Ovary (tissue), 7 donors: ENCODE measurements at regions not wholly inside any gene's neighbourhood (a gene's known extent, or its start where the extent isn't known, plus 50 kb on each side); places are given as distances from the start of the nearest gene placed in this dataset.

Experiments
- DNase-seq, 5 donors: peaks; one replicate each; pipeline ENCODE4 v3.0.0-alpha.2; 2019 to 2020
- H3K27ac ChIP-seq, 2 donors: fragments of 200-600 bp; one replicate each; pipeline versions ENCODE4 v1.5.1 to v1.8.0; 2019 to 2022
- H3K27me3 ChIP-seq: fragments of 200-600 bp; one replicate; pipeline ENCODE4 v1.8.0; 2022
- H3K36me3 ChIP-seq: fragments of 200-600 bp; sonication (generic); one replicate; pipeline ENCODE4 v1.5.1; 2019
- H3K4me1 ChIP-seq: one replicate; pipeline ENCODE4 v1.8.1; 2013; ENCODE audit warnings: mild to moderate bottlenecking, moderate library complexity; ENCODE audit not compliant: insufficient read depth
- H3K4me3 ChIP-seq: fragments of 200-600 bp; sonication (generic); one replicate; pipeline ENCODE4 v1.5.1; 2017
- H3K9me3 ChIP-seq, 2 donors: fragments of 200-600 bp in 1 of 2; sonication (generic) in 1 of 2; one replicate each; pipeline versions ENCODE4 v1.5.1 to v1.8.1; 2013 to 2019; ENCODE audit warnings: mild to moderate bottlenecking in 1 of 2, moderate library complexity in 1 of 2
- CTCF ChIP-seq, 3 donors: fragments of 450-650 bp in 2 of 3; fragments of 200-600 bp in 1 of 3; IDR thresholded peaks; one replicate each; pipeline versions ENCODE4 v1.5.1 to v1.8.0; 2016 to 2022; ENCODE audit warnings: antibody characterized with exemption in 3 of 3, mild to moderate bottlenecking in 1 of 3
- EP300 ChIP-seq: sonication (generic); formaldehyde crosslinking; IDR thresholded peaks from one replicate; pipeline ENCODE4 v1.6.1; 2017; ENCODE audit warnings: antibody characterized with exemption
- POLR2A ChIP-seq: fragments of 450-650 bp; IDR thresholded peaks from one replicate; pipeline ENCODE4 v1.6.1; 2017; ENCODE audit warnings: antibody characterized with exemption, mild to moderate bottlenecking, moderate library complexity
- WGBS, 3 donors: extraction: QIAGEN DNeasy Blood & Tissue Kit in 1 of 3; methylation state at CpG; one replicate each; pipeline versions ENCODE4 v1.1.5 to v1.1.7; 2013 to 2017; 5-methylcytosine and 5-hydroxymethylcytosine counted together
- intact Hi-C, 4 donors: fragments of 100-400 bp; cut with DNase I; formaldehyde crosslinking; loops; one replicate each; pipeline versions ENCODE4 v1.11.0 to v1.15.1; 2022 to 2023
- donor health status: DM: no; HTN: no; CAD: no; lungs with moderate emphysema.
- donor health status: DM: no; HTN: no; CAD: no.
- donor health status: Bipolar disorder and iron deficiency.
- donor health status: DM: no; HTN: no; CAD: no.
- donor health status: DM: yes; HTN: yes; CAD: no.

- TF ChIP-seq CTCF (IDR thresholded peaks at IDR 0.05) (no peak), EP300 (no peak), POLR2A (no peak)
- Histone ChIP-seq H3K4me1 (no peaks in the 10 kb centered on the region), H3K9me3 (no peaks in the 10 kb centered on the region), H3K27me3 (no peaks in the 10 kb centered on the region), H3K4me3 (no peak overlapping the region), H3K27ac (no peak overlapping the region), H3K36me3 (no peaks in the 10 kb centered on the region)
- intact Hi-C loops = no loop called here
- no peak for DNase-seq
- 62 to 67% (median 64%) methylated on average over 1 of the region's 1 CpG for WGBS, 3 donors
Measured at GRCh38 chr4:134722306-134722705, 520.7 kb upstream of the PABPC4L start.

- no peak for DNase-seq
- intact Hi-C loops = no loop called here
- no peaks in the 10 kb centered on the region for H3K4me1 ChIP-seq
Measured at GRCh38 chr4:134720030-134720429, 518.4 kb upstream of the PABPC4L start.

GRCh38 chr4:134708616-134709015 is 507.0 kb upstream of the PABPC4L start:
- no peaks in the 10 kb centered on the region for H3K9me3 ChIP-seq
- no peaks in the 10 kb centered on the region for H3K27me3 ChIP-seq
- no peak overlapping the region for H3K27ac ChIP-seq
- no peaks in the 10 kb centered on the region for H3K36me3 ChIP-seq
- TF ChIP-seq EP300 (no peak), POLR2A (no peak), CTCF (IDR thresholded peaks at IDR 0.05) (no peak)
- H3K4me1 ChIP-seq = no peaks in the 10 kb centered on the region
- no peak overlapping the region for H3K4me3 ChIP-seq
- no peak for DNase-seq
- intact Hi-C loops = no loop called here

More at GRCh38 chr4:134720030-134720429, 518.4 kb upstream of the PABPC4L start:
- 90 to 99% (median 97%) methylated on average over 1 of the region's 1 CpG for WGBS, 3 donors
- no peaks in the 10 kb centered on the region for H3K9me3 ChIP-seq
- H3K27ac ChIP-seq = no peak overlapping the region
- H3K4me3 ChIP-seq = no peak overlapping the region
- H3K27me3 ChIP-seq = no peaks in the 10 kb centered on the region
- no peak for TF ChIP-seq CTCF (IDR thresholded peaks at IDR 0.05)
- no peak for TF ChIP-seq EP300
- no peak for TF ChIP-seq POLR2A
- H3K36me3 ChIP-seq = no peaks in the 10 kb centered on the region

GRCh38 chr4:134708026-134708425 is 506.4 kb upstream of the PABPC4L start:
- intact Hi-C loops = no loop called here
- Histone ChIP-seq H3K27me3 (no peaks in the 10 kb centered on the region), H3K27ac (no peak overlapping the region), H3K36me3 (no peaks in the 10 kb centered on the region), H3K4me3 (no peak overlapping the region), H3K4me1 (no peaks in the 10 kb centered on the region), H3K9me3 (no peaks in the 10 kb centered on the region)
- 97 to 100% (median 98%) methylated on average over 2 of the region's 2 CpGs for WGBS, 3 donors
- DNase-seq = no peak
- TF ChIP-seq EP300 (no peak), POLR2A (no peak), CTCF (IDR thresholded peaks at IDR 0.05) (no peak)

GRCh38 chr4:134702374-134702773 is 500.8 kb upstream of the PABPC4L start:
- H3K4me3 ChIP-seq = no peak overlapping the region
- no peak for TF ChIP-seq EP300
- no peak for TF ChIP-seq POLR2A
- TF ChIP-seq CTCF (IDR thresholded peaks at IDR 0.05) = no peak
- no peaks in the 10 kb centered on the region for H3K27me3 ChIP-seq
- H3K27ac ChIP-seq = no peak overlapping the region
- H3K4me1 ChIP-seq = no peaks in the 10 kb centered on the region
- no peak for DNase-seq
- WGBS, 3 donors = 78 to 85% (median 84%) methylated on average over 3 of the region's 3 CpGs
- H3K9me3 ChIP-seq = no peaks in the 10 kb centered on the region
- intact Hi-C loops = no loop called here
- no peaks in the 10 kb centered on the region for H3K36me3 ChIP-seq
